WERI-Rb-1 (cell line): ENCODE measurements at regions not wholly inside any gene's neighbourhood (a gene's known extent, or its start where the extent isn't known, plus 50 kb on each side); places are given as distances from the start of the nearest gene placed in this dataset.

Experiments used
- DNase-seq: peaks from one replicate; pipeline ENCODE4 v3.0.0-alpha.2; 2020
- H3K27ac ChIP-seq: fragments of 250-450 bp; sonication (Bioruptor Pico); 2 replicates; pipeline ENCODE4 v1.5.1; 2020; ENCODE audit warnings: mild to moderate bottlenecking, moderate library complexity
- H3K27me3 ChIP-seq: fragments of 250-450 bp; sonication (Bioruptor Pico); 2 replicates; pipeline ENCODE4 v1.5.1; 2021; ENCODE audit warnings: mild to moderate bottlenecking, low read depth, moderate library complexity; ENCODE audit not compliant: insufficient read depth, severe bottlenecking
- H3K36me3 ChIP-seq: fragments of 250-450 bp; sonication (Bioruptor Pico); 2 replicates; pipeline ENCODE4 v1.5.1; 2020; ENCODE audit warnings: mild to moderate bottlenecking, moderate library complexity
- H3K4me3 ChIP-seq: 2 replicates; pipeline ENCODE4 v1.5.1; 2011; ENCODE audit warnings: low read depth, mild to moderate bottlenecking, control low read depth, low read length
- H3K9me3 ChIP-seq: fragments of 250-450 bp; sonication (Bioruptor Pico); 2 replicates; pipeline ENCODE4 v1.5.1; 2021; ENCODE audit warnings: mild to moderate bottlenecking, moderate library complexity; ENCODE audit not compliant: severe bottlenecking
- CTCF ChIP-seq: IDR thresholded peaks from 2 replicates; pipeline ENCODE4 v1.5.1; 2011; ENCODE audit warnings: low read depth, mild to moderate bottlenecking, control low read depth, inconsistent platforms, low read length

- H3K4me3 ChIP-seq = no peak overlapping the region
- TF ChIP-seq CTCF = no peak
These were observed 1062.5 kb upstream of the PCDH9 start for GRCh38 chr13:68292601-68293000.

DNA sequence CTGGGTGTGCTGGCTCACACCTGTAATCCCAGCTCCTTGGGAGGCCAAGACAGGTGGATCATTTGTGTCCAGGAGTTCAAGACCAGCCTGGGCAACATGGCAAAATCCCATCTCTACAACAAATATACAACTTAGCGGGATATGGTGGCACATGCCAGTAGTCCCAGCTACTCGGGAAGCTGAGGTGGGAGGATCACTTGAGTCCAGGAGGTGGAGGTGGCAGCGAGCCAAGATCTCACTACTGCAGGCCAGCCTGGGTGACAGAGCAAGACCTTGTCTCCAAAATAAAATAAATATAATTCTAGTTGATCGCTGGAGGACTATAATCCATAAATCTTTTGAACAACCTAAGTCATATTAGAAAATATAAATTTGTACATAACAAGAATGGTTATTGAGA, 1061.5 kb upstream of the PCDH9 start:
- Histone ChIP-seq H3K36me3 (no peaks in the 10 kb centered on the region), H3K27ac (no peak overlapping the region), H3K4me3 (no peak overlapping the region), H3K9me3 (no peaks in the 10 kb centered on the region), H3K27me3 (no peaks in the 10 kb centered on the region)
- TF ChIP-seq CTCF = no peak
- no peak for DNase-seq

More at GRCh38 chr13:68292601-68293000, 1062.5 kb upstream of the PCDH9 start:
- H3K27me3 ChIP-seq = no peaks in the 10 kb centered on the region
- H3K27ac ChIP-seq = no peak overlapping the region
- no peak for DNase-seq
- no peaks in the 10 kb centered on the region for H3K9me3 ChIP-seq
- no peaks in the 10 kb centered on the region for H3K36me3 ChIP-seq

DNA sequence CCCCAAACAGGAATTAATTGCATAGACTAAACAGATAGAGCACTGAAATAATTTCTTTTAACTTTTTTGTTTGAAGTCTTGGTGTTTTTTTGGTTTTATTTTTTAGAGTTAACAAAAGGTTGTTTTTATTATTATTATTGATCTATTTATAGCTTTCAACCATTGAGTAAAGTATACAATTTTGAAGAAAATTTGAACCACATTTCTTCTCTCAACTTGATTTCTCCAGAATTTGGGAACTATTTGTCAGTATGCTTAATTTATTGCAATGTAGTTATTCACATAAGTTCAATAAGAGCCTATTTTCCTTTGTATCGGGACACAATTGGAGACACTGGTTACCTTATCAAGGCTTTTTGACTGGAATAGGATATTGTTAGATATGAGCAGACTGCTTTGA, 1045.6 kb upstream of the PCDH9 start:
- DNase-seq = no peak
- H3K9me3 ChIP-seq = no peaks in the 10 kb centered on the region
- no peak overlapping the region for H3K27ac ChIP-seq
- H3K36me3 ChIP-seq = no peaks in the 10 kb centered on the region
- H3K4me3 ChIP-seq = no peak overlapping the region
- H3K27me3 ChIP-seq = no peaks in the 10 kb centered on the region
- TF ChIP-seq CTCF = no peak

- no peaks in the 10 kb centered on the region for H3K9me3 ChIP-seq
- H3K27me3 ChIP-seq = no peaks in the 10 kb centered on the region
- no peak for DNase-seq
- H3K4me3 ChIP-seq = no peak overlapping the region
- no peak for TF ChIP-seq CTCF
- H3K27ac ChIP-seq = no peak overlapping the region
- no peaks in the 10 kb centered on the region for H3K36me3 ChIP-seq
These were observed 1042.5 kb upstream of the PCDH9 start for GRCh38 chr13:68272652-68273051.

GRCh38 chr13:68264692-68265091, 1034.6 kb upstream of the PCDH9 start:
- no peak for TF ChIP-seq CTCF
- Histone ChIP-seq H3K27ac (no peak overlapping the region), H3K9me3 (no peaks in the 10 kb centered on the region), H3K27me3 (no peaks in the 10 kb centered on the region), H3K36me3 (no peaks in the 10 kb centered on the region), H3K4me3 (no peak overlapping the region)
- DNase-seq = no peak

GRCh38 chr13:68261105-68261504, 1031.0 kb upstream of the PCDH9 start:
- no peak for TF ChIP-seq CTCF
- no peaks in the 10 kb centered on the region for H3K36me3 ChIP-seq
- no peak overlapping the region for H3K27ac ChIP-seq
- H3K9me3 ChIP-seq = no peaks in the 10 kb centered on the region
- no peak for DNase-seq
- H3K4me3 ChIP-seq = no peak overlapping the region
- H3K27me3 ChIP-seq = no peaks in the 10 kb centered on the region
